Neutrophil (primary cell): ENCODE measurements at regions not wholly inside any gene's neighbourhood (a gene's known extent, or its start where the extent isn't known, plus 50 kb on each side); places are given as distances from the start of the nearest gene placed in this dataset.

ENCODE experiments used
- H3K27ac ChIP-seq: fragments of 200-600 bp; sonication (generic); 2 replicates; pipeline ENCODE4 v1.5.1; 2016; ENCODE audit warnings: mild to moderate bottlenecking, moderate library complexity
- H3K27me3 ChIP-seq: fragments of 200-600 bp; sonication (generic); 2 replicates; pipeline ENCODE4 v1.6.0; 2016; ENCODE audit warnings: mild to moderate bottlenecking
- H3K36me3 ChIP-seq: fragments of 200-600 bp; sonication (generic); 2 replicates; pipeline ENCODE4 v1.5.1; 2017
- H3K4me1 ChIP-seq, 2 experiments: fragments of 200-600 bp in 1 of 2; sonication (generic) in 1 of 2; 1 replicate in 1 of 2; 2 replicates in 1 of 2; pipeline versions ENCODE4 v1.5.1 to v1.6.1; 2013 to 2016; ENCODE audit warnings: low read depth in 1 of 2, low read length in 1 of 2, mild to moderate bottlenecking in 1 of 2, moderate library complexity in 1 of 2; ENCODE audit not compliant: control insufficient read depth in 1 of 2, insufficient read depth in 1 of 2
- H3K4me3 ChIP-seq, 2 experiments: fragments of 200-600 bp in 1 of 2; sonication (generic) in 1 of 2; 1 replicate in 1 of 2; 2 replicates in 1 of 2; pipeline ENCODE4 v1.5.1; 2013 to 2016; ENCODE audit warnings: low read depth in 1 of 2, low read length in 1 of 2, mild to moderate bottlenecking in 1 of 2, moderate library complexity in 1 of 2
- H3K9me3 ChIP-seq: fragments of 200-600 bp; sonication (generic); 2 replicates; pipeline ENCODE4 v1.5.1; 2016
- TF ChIP-seq, protein P1 (sequence below): fragments of 200-600 bp; sonication (generic); IDR thresholded peaks from 2 replicates; pipeline ENCODE4 v1.5.1; 2016; ENCODE audit warnings: antibody characterized with exemption

DNA sequence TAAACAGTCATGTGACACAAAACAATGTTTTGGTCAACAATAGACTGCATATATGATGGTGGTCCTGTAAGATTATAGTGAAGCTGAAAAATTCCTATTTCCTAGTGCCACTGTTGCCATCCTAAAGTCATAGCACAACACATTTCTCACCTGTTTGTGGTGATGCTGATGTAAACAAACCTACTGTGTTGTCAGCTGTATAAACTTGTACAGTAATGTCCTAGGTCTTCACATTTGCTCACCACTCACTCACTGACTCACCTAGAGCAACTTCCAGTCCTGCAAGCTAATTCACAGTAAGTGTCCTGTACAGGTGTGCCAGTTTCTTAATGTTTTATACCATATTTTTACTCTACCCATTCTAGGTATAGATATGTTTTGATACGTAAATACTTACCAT lies 326.1 kb upstream of the USP24 start:
- Histone ChIP-seq H3K36me3 (no peaks in the 10 kb centered on the region), H3K27ac (no peak overlapping the region), H3K4me1 (no peaks in the 10 kb centered on the region), H3K27me3 (no peaks in the 10 kb centered on the region), H3K4me3 (no peak overlapping the region), H3K9me3 (no peaks in the 10 kb centered on the region)
- TF ChIP-seq, protein P1, sequence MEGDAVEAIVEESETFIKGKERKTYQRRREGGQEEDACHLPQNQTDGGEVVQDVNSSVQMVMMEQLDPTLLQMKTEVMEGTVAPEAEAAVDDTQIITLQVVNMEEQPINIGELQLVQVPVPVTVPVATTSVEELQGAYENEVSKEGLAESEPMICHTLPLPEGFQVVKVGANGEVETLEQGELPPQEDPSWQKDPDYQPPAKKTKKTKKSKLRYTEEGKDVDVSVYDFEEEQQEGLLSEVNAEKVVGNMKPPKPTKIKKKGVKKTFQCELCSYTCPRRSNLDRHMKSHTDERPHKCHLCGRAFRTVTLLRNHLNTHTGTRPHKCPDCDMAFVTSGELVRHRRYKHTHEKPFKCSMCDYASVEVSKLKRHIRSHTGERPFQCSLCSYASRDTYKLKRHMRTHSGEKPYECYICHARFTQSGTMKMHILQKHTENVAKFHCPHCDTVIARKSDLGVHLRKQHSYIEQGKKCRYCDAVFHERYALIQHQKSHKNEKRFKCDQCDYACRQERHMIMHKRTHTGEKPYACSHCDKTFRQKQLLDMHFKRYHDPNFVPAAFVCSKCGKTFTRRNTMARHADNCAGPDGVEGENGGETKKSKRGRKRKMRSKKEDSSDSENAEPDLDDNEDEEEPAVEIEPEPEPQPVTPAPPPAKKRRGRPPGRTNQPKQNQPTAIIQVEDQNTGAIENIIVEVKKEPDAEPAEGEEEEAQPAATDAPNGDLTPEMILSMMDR: no peak

DNA sequence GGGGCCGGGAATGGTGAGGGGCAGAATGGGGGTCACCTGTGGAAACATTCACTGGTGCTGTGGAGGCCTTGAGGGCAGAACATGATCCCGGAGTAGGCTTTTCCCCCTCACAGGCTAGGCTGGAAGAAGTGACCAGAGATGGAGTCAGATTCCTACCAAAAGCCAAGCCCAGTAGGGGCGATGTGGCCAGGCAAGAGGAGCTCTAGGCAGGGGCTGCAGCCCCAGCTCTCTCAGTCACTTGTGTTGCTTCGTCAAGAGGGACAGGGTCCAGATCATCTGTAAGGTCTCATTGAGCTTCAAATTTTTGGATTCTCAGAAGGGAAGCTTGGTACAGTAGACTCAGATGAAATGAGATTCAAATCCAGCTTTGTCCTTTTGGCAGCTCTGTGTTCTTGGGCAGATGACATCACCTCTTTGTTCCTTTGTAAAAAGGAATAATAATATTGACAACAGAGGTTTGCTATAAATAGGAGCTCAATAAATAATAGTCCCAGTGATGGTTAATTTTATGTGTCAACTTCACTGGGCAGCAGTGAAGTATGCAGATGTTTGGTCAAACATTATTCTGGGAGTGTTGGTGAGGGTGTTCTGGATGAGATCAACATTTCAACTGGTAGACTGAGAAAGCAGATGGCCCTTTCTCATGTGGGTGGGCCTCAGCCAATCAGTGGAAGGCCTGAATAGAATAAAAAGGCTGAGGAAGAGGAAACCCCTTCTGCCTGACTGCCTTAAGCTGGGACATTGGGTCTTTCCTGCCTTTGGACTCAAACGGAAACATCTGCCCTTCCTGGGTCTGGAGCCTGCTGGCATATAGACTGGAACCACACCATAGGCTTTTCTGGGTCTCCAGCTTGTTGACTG lies 324.7 kb upstream of the USP24 start:
- H3K27me3 ChIP-seq: no peaks in the 10 kb centered on the region
- H3K9me3 ChIP-seq: no peaks in the 10 kb centered on the region
- H3K27ac ChIP-seq: no peak overlapping the region
- TF ChIP-seq, protein P1: no peak
- no peaks in the 10 kb centered on the region for H3K4me1 ChIP-seq
- H3K36me3 ChIP-seq: no peaks in the 10 kb centered on the region
- H3K4me3 ChIP-seq: no peak overlapping the region

DNA sequence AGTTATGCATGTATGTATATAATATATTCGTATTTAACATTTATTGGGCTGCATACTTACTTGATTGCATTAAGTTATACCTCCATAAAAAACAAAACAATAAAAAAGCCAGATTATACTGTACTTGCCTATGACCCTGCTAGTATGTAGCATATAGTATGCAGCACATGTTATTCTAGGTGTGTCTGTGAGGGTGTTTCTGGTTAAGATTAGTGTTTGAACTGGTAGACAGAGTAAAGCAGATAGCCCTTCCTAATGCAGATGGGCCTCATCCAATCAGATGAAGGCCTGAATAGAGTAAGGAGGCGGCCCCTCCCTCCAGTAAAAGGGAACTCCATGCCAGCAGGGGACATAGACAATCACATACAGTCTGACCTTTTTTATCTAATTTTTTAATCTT lies 323.3 kb upstream of the USP24 start:
- Histone ChIP-seq H3K27me3 (no peaks in the 10 kb centered on the region), H3K4me1 (no peaks in the 10 kb centered on the region), H3K9me3 (no peaks in the 10 kb centered on the region), H3K36me3 (no peaks in the 10 kb centered on the region), H3K4me3 (no peak overlapping the region), H3K27ac (no peak overlapping the region)
- TF ChIP-seq, protein P1: no peak

DNA sequence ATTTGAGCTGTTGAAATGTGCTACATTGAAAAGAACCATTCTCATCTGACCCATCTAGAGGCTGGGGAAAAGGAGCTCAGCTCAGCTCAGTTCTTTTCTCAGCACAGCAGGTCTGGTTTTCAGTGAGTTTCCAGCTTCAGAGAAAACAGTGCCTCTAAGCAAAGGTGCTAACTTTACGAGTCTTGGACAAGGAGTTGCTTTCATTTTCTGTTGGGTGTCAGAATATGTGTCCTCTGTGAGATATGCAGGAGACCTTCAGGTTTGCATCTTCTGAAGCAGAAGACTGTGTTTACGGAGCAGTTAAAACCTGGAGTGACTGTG lies 321.3 kb upstream of the USP24 start:
- Histone ChIP-seq H3K9me3 (no peaks in the 10 kb centered on the region), H3K4me1 (no peaks in the 10 kb centered on the region), H3K36me3 (no peaks in the 10 kb centered on the region), H3K27ac (no peak overlapping the region), H3K27me3 (no peaks in the 10 kb centered on the region), H3K4me3 (no peak overlapping the region)
- TF ChIP-seq, protein P1: no peak

DNA sequence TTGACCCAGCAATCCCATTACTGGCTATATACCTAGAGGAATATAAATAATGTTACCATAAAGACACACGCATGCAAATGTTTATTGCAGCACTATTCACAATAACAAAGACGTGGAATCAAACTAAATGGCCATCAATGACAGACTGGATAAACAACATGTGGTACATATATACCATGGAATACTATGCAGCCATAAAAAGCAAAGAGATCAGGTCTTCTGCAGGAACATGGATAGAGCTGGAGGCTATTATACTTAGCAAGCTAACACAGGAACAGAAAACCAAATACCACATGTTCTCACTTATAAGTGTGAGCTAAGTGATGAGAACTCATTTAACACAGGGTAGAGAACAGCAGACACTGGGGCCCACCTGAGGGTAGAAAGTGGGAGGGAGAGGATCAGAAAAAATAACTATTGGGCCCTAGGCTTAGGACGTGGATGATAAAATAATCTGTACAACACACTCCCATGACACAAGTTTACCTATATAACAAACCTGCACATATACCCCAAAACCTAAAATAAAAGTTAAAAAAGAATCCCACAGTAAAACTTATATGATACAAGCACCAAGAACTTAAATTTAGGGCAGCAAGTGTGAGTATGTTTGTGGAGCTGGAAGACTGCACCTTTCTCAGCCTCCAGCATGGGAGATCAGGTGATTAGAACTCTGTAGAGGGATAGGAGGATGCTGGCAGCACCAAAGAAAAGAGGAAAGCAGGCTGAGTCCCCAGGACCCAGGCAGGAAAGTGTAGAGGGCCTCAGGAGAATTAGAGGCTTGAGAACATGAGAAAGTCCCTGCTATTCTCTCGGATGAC lies 320.8 kb upstream of the USP24 start:
- H3K27me3 ChIP-seq: peaks cover 1% of the 10 kb centered on the region
- no peaks in the 10 kb centered on the region for H3K36me3 ChIP-seq
- H3K4me3 ChIP-seq: no peak overlapping the region
- no peaks in the 10 kb centered on the region for H3K9me3 ChIP-seq
- H3K27ac ChIP-seq: no peak overlapping the region
- TF ChIP-seq, protein P1: no peak
- H3K4me1 ChIP-seq: no peaks in the 10 kb centered on the region
